Fibroblast of skin of left biceps (primary cell): ENCODE measurements at regions not wholly inside any gene's neighbourhood (a gene's known extent, or its start where the extent isn't known, plus 50 kb on each side); places are given as distances from the start of the nearest gene placed in this dataset.

Source experiments
- DNase-seq, 2 experiments: peaks; one replicate each; pipeline ENCODE4 v3.0.0-alpha.2; 2013; ENCODE audit warnings: low read depth in 2 of 2

DNA sequence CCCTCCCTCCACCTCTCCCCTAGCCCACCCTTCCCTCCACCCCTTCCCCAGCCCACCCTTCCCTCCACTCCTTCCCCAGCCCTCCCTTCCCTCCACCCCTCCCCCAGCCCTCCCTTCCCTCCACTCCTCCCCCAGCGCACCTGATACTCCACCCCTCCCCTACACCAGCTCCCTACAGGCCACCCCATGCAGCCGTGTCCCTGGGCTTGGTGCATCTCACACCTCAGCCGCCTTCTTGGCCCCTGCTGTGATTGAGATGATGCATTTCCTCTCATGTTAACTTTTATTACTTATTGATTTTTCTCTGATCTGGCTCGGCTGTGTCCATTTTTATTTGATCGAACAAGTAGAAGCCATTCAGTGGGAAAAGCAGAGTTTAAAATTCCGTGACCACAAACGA lies 243.8 kb downstream of the MATN1 start:
- DNase-seq, result no peak

DNA sequence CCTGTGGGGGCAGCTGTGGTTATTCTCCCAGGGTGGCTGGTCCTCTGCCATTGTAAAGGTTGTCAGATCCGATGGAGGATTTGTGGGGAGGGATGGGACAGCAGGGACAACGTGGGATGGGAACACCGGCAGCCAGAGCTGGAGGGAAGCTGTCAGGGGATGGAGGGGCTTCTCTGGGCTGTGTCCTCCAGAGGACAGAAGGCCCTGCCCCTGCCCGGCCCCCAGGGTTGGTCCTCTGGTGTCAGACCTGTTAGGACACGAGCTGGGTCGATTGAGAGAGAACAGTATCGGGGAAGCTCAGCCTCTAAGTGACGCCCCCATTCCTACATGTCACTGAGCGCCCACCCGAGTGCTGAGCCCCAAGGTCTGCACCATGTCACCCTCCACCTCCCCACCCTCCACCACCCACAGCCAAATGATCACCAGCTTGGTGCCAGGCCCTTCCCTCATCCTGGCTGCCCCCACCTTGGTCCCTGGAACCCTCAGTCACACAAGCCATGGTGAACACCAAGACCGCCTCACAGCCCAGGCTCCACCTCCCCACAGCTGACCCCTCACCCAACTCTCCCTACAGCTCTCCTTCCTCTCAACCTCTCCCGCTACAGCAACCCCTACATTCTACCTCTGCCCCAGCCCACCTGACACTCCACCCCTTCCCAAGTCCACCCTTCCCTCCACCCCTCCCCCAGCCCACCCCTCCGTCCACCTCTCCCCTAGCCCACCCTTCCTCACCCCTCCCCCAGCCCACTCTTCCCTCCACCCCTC lies 244.4 kb downstream of the MATN1 start:
- no peak for DNase-seq

DNA sequence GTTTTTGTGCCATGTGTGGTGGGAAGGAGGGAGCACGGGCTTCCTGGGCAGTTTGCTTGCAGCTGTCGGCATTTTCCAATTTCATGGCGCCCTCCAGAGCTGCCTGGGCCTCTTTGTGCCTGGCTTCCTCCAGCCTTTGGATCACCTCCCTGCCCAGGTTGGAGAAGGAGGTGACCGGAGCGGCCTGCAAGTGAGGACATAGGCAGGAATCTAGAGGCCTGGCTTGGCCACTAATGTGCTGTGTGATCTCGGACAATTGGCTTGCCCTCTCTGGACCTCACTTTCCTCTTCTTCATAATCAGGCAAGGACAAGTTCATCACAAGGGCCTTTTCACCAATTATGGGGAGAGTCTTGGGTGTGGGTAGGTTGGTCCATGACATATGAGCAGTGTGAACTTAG lies 245.1 kb downstream of the MATN1 start:
- DNase-seq, result no peak

DNA sequence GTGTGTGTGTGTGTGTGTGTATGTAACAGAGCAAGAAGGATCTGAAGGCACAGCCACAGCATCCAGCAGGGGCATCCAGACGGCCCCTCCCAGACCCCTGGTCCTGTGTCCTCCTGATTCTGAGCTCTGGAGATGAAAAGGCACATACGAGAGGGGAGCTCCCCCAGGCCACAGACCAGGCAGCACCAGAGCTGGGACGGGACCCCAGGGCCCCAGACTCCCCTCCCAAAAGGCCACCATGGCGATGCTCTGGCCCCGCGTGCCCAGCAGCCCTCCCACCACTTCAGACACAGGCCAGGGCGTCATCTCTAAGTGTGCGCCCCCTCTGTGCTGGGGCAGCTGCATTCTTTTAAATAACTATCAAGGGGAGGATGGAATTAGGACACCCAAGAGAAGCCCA lies 245.8 kb downstream of the MATN1 start:
- DNase-seq, result no peak

DNA sequence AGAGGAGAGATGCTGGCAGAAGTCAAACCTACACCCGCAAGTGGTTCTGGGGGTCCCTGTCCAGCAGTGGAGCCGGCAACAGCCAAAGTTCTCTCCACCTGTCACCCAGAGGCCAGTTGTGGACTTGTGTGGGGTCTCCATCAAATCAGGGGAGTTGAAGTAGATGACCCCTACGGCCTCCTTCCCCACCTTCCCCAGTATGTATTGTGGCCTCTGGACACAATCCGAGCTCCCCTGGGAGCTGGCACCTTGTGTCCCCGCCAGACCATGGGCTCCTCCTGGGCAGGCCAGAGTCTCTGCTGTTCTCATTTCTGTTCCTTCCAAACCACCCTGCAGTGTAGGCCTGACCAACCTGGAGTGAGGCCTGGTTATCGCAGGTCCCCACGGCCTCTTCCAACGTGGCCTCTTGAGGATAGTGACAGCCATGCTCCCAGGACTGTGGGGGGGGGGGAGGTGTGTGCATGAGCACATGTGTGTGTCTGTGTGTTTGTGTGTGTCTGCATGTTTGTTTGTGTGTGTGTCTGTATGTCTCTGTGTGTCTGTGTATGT lies 246.4 kb downstream of the MATN1 start:
- no peak for DNase-seq

DNA sequence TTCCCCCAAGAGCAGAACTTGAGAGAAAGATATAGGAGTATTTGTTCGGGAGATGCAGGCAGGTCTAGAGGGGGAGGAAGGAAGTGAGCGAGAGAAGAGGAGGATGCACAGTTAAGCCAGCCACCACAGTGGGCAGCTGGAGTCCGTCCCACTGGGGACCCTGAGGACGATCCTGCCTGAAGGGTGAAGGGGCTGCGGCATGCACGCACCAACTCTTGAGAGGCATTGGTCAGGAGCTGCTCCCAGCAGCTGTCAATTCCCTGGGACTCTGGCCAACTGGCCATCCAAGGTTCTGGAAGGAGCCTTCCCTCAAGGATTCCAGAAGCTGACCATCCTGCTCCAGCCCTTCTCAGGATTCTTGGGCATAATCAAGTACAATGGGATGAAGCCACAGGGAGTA lies 246.9 kb downstream of the MATN1 start:
- DNase-seq, result no peak

DNA sequence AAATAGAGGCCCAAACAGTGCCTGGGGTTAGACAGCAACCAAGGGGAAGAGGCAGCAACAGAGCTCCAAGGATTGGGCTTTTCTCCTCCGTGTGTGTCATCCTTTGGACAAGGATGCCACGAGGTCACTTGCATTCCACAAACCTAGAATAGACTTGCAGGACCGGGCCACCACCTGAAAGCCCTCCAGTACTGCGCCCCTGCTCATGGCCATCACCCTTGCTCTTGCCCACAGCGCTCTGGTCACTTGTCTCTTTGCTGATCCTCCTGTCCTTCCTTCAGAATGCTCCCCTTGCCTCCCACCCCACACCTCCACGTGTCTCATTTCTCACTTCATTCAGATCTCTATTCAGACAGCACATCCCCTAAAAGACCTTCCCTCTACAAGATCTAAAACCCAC lies 247.4 kb downstream of the MATN1 start:
- no peak for DNase-seq

DNA sequence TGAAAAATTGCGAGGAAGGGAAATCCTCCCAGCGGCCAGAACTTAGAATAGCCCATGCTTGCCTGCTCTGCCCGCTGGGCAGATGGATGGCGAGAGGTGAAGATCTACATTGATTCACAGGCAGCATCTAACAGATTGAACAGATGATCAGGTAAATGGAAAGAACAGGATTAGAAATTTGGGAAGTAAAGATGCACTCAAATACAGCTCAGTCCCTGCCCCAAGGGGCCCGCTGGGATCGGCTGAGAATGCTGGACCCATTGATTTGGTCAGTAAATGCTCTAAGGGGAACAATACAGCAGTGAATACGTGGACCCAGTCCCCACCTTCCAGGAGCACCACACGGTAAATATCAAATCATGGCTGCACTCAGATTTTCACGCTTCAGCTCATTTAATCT lies 248.2 kb downstream of the MATN1 start:
- no peak for DNase-seq

DNA sequence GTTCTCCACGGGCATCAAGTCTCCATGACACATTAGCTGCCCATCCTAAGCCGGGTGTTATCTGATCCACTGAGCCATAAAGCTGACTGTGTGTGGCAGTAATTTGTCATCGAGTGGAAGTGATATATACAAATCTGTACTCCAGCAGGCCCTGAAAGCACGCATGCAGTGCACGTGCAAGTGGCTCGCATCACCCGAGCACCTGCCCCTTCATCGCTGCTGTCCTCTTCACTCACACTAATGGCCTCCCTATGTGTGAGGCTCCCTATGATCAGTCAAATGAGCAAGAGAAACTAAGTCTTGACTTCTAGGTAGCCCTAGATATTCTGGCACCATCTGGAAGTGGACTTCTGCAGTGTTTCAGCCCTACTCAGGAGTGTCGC lies 248.6 kb downstream of the MATN1 start:
- DNase-seq, result no peak

DNA sequence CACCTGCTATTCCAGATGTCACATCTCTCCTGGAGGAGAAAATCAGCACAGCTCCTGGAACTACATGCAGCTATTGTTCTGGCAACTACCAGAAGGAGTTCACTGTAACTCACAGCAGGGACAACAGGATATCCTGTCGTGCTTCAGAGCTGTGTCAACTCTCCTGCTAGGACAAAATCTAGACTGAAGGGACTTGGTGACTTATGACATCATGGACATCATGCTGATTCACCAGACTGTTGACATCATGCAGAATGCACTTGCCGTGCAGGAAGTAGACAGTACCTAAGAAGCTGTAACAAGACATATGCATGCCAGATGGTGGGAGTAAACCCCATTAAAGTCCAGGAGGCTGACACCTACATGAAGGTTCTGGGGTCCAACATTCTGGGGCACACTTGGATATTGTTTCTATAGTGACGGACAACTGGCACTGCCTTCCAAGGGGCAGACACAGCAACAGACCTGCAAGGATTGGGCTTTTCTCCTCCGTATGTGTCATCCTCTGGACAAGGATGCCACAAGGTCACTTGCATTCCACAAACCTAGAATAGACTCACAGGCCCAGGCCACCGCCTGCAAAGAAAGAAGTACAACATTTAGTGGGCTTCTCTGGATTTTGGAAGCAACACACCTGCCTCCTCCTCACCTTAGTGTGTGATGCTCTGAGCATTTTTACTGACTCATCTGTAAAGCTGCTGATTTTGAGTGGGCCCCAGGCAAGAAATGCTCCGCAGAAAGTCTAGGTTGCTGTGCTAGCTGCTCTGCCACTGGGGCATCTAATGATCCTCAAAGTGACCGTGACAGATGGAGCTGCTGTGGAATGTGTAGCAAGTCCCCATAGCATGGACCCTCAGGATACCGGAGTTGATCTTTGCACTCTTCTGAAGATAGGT lies 249.2 kb downstream of the MATN1 start:
- DNase-seq, result no peak

DNA sequence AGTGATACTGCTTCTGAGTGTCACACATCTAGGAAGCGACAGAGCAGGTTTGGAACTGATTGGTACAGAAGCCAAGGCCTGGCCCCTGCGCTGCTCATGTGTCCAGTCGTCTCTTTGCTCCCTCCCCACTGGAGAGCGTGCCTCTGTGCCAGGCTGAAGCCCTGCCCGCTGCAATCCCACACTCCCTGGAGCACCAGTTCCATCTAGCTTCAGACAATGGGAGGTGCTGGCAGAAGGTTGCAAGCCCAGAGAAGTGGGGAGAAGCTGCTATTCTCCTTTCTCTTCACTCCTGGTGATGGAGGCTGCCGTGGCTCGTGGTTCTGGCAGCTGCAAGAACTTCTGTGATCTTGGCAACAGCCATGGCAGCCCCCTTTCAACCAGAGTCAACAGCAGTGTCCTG lies 250.9 kb downstream of the MATN1 start:
- DNase-seq, result no peak

DNA sequence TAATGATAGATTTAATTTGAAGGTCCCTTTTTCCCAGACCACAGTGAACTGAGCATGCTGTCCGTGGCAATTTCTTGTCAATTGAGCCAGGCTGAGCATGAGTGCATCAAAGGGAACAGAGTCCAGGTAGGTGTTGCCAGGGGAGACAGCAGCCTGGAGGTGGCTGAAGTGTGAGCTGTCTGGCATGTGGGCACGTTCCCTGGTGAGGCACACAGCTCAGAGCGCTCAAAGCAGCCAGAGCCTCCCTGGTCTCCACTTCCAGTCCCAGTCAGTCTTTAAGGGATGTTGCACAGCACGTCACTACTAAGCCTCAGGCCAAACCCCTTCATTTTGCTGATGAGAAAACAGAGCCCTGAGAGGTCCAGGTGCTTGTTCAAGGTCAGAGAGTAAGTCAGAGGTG lies 251.4 kb downstream of the MATN1 start:
- no peak for DNase-seq

DNA sequence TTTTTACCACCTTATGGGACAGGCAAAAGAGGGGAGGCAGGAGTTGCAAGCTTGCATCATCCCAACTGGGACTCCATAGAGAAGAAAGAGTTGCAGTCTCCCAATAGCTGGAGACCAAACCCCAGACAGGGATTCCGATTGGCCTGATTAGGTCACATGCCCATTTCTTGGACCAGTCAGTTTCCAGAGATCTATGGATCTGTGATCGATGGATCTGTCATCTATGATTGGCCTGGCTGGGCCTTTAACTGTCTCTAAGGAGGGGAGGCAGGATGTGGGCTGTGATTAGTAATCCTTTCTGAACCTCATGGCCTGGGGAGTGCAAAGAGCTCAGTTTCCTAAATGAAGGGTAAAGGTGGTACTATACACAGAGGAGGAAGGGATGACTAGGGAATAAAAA lies 252.1 kb downstream of the MATN1 start:
- no peak for DNase-seq

DNA sequence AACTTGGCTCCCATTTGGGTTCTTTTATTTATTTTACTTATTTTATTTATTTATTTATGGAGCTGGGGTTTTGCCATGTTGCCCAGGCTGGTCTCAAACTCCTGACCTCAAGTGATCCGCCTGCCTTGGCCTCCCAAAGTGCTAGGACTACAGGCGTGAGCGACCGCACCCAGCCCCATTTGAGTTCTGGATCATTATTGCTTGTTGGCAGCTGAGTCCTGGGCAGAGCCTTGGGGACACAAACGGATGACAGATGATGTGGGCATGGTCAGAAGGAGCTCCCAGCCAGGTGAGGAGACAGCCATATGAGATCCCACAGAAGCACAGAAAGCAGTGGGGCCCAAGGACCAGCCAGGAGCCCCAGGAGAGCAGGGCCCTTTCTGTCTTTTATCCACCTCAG lies 254.0 kb downstream of the MATN1 start:
- no peak for DNase-seq

DNA sequence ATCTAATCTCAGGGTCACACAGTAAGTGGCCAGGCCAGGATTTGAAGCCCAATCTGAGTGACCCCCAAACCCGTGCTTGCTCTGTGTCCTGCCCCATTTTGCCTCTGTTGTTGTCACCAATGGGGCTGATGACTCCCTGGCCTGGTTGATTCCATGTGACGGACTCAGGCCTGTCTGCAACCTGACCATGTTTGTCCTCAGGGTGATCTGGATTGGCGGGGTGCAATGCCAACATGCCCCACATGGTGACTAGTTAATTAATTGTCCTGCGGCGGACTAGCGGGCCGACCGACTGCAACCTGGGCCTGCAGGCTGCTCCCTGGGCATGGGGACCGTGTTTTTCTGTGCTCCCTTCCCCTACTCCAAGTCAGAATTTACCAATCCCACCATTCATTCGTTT lies 256.3 kb downstream of the MATN1 start:
- no peak for DNase-seq

DNA sequence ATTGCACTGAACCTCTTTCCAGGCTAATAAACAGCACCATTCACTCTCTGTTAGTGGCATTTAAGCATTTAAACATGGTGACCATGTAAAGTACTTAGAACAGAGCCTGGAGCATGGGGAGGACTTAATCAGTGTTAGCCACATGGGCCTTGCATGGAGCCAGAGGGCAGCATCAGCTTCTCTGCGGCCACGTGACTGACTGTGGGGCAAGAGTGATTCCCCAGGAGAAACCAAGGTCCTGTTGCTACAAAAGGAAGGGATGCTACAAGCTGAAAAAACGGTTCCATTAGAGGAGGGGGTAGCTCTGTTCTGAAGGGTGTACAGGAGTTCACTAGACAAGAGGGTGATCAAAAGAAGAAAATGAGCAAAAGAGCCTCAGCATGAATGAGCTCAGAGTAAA lies 256.8 kb downstream of the MATN1 start:
- no peak for DNase-seq

DNA sequence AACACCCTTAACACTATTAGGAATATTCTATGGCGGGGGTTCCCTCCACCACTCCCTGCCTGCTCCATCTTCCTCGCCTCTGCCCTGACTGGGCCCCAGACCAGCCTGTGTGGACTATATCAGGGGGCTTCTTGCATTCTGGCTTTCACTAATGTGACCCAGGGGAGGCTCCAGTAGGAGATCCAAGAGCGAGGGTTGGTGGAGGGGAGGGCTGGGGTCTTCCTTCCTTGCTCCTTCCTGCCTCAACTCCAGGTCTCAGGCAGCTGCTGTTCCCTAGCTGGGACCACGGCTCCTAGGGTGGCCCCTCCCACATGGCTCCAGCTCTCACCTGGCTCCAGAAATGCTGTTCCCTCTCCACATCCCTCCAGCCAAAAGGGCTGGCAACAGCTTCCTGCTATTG lies 257.4 kb downstream of the MATN1 start:
- DNase-seq, result no peak

DNA sequence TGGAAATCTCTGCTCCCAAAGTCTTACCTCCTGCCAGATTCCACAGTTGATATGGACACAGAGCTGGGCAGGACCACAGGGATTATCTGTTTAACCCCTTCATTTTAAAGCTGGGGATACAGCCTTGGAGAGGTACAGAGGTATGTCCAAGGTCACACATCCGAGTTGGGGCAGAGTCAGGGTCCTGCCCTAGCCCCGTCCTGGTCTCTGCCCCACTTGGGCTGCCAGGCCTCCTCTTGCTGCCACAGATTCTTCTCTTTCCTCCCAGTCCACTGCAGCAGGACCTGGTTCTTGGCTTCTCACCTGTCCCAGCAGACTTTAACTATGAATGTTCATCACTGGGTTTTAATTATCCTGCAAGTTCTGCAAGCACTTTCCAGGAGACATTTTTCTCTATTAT lies 258.3 kb downstream of the MATN1 start:
- DNase-seq, result no peak

DNA sequence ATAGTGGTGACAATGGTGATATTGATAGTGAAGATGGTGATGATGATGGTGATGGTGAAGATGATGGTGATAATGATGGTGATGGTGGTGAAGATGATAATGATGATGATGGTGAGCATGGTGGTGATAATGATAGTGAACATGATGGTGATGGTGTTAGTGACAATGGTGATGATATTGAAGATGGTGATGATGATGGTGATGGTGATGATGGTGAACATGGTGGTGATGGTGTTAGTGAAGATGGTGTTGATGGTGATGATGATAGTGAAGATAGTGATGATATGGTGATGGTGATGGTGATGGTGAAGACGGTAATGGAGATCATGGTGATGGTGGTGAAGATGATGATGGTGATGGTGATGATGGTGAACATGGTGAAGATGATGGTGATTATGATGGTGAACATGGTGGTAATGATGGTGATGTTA lies 259.2 kb downstream of the MATN1 start:
- no peak for DNase-seq

DNA sequence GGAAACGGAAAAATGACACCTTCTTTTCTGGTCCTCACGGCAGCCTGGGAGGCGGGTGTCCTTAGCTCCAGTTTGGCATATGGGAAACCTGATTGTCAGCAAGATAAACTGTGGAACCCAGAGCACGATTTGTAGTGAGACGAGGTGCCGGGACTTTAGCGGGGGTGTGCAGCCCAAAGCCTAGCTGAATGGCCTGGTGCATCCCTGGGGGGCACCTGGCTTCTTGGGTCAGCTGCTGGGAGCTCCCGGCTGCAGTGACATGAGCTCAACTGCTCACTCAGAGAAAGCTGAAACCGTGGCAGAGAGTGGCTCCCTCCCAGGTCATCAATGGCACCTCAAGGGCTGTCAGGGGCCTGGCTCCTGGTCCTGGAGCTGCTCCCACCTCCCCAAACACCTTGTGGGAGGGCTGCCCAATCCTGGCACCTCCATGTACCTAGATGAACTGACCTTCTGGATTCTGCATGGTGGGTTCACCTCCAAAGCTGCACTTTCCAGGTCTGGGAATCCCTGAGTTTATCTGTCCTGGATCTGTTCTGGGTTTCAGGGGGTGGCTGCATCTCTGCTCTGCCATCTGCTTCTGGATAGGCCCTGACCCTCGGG lies 260.5 kb downstream of the MATN1 start:
- DNase-seq, result no peak

DNA sequence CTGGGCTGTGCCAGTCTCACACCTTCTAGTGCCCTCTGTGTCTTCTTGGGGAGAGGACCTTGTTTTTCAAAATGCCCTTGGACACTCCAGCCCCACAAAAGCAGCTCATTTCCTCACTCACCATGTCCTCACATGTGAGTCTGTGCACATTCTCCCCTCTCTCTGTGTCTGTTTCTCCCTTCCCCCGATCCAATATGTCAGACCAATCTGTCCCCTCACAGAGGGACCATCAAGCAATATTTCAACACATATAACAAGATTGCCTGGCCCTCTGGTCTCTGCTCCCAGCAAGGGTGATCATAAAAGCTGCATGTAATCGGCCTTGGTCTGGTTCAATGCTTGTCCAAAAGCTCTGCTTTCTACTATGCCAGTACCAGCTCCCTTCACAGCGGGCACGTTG lies 261.2 kb downstream of the MATN1 start:
- DNase-seq, result no peak

DNA sequence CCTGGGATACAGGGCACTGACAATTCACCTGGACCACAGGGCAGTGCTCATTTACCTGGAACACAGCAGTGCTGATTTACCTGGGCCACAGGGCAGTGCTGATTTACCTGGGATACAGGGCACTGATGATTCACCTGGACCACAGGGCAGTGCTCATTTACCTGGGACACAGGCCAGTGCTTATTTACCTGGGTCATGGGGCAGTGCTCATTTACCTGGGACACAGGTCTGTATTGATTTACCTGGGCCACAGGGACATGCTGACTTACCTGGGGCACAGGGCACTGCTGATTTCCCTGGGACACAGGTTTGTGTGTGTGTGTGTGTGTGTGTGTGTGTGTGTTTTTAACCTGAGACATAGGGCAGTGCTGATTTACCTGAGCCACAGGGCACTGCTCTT lies 261.7 kb downstream of the MATN1 start:
- no peak for DNase-seq

DNA sequence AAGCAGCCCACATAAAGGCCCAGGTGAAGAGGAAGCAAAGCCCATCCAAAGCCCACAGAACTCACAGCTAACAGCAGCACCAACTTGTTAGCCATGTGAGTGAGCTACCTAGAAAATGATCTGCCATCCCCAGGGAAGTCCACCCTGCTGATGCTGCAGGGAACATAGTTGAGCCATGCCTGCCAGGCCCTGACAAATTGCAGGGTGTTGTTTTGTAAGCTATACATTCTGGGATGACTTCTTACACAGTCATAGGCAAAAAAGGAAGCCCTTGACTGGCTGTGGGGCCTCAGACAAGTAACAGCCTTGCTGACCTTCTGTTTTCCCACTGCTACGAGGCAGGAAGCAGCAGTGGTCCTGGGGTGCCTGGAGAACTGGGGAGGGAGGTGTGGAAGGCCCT lies 262.7 kb downstream of the MATN1 start:
- no peak for DNase-seq
